Stimulated activated CD8-positive, alpha-beta memory T cell treated with anti-CD3 and anti-CD28 coated beads, Interleukin-2, amount 100 ng/mL, for 48 hours (primary cell): ENCODE measurements at regions not wholly inside any gene's neighbourhood (a gene's known extent, or its start where the extent isn't known, plus 50 kb on each side); places are given as distances from the start of the nearest gene placed in this dataset.
"Not testable (repeated sequence)": the region's sequence is repeated elsewhere in the genome, so short reads cannot be mapped to it uniquely, and the experiment has no call there.

Source experiments
- DNase-seq, 2 donors: peaks; one replicate each; pipeline ENCODE4 v3.0.0-alpha.2; 2020; ENCODE audit warnings: low read depth in 2 of 2

DNA sequence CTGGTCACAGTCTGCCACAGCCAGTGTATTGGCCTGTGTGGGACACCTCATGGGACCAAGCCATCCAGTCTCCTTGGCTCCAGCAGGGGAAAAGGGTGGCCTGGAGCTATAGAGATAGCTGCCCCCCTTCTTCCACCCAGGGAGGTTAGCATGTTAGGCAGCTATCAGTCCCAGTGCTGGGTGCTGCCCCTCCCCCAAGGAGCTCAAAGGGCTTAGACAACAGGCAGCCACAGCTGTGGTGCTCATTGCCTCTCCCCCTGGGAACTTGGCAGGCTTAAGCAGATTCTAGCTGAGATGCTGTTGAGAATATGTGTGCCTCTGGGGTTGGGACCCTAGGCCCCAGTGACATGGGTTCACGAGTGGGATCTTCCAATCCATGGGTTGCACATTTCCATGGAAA, 226.0 kb upstream of the PTGER4 start:
- no peak for DNase-seq

DNA sequence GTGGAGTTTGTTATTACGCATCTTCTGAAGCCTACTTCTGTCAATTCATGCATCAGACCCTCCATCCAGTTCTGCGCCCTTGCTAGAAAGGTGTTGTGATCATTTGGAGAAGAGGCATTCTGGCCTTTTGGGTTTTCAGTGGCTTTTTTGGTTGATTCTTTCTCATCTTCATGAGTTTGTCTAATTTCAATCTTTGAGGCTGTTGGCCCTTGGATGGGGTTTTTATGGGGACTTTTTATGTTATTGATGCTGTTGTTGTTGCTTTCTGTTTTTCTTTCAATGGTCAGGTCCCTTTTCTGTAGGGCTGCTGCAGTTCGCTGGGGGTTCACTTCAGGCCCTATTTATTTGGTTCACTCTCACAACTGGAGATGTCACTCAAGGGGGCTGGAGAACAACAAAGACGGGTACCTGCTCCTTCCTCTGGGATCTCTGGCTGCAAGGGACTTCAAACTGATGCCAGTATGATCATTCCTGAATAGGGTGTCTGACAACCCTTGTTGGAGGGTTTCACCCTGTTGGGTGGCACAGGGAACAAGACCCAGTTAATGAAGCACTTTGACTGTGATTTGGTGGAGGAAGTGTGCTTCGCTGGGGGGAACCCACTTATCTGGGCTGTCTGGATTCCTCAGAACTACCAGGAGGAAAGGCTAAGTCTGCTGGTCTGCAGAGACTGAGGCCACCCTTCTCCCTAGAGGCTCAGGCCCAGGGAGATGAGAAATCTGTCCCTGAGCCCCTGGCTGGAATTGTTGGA, 226.7 kb upstream of the PTGER4 start:
- DNase-seq: no peak

DNA sequence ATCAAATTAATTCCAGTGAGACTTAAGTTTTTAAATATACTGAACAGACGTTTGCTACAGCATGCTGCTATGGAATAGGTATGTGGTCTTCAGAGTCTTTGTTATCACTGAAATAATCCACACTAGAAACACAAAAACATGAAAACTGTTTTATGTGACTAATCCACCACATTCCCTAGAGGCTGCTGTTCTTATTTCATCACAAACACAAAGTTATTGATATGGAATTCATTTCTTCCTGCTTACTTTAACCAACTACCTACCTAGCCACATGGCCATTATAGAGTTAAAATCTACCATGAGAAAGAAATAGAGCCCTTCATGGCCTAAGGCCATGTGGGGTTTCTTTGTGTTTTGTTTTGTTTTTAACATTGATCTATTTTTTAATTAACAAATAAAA, 232.3 kb upstream of the PTGER4 start:
- DNase-seq: no peak

DNA sequence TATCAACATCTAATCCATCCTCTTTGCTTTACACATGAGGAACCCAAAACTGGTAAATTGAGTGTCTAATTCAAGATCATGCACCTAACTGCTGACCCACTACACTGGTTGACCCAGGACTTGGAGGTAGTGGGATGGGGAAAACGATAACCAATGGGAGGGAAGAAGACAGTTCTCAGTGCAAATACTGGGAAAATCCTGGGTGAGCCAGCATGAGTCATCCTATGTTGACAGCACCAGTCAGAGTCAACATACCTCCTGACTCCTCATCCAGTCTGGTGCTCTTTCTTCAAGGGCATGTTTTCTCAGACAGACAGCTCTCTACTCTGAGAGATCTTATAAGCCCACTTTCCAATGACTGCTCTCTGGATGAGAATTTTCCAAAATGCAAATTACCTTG, 232.8 kb upstream of the PTGER4 start:
- DNase-seq: no peak

DNA sequence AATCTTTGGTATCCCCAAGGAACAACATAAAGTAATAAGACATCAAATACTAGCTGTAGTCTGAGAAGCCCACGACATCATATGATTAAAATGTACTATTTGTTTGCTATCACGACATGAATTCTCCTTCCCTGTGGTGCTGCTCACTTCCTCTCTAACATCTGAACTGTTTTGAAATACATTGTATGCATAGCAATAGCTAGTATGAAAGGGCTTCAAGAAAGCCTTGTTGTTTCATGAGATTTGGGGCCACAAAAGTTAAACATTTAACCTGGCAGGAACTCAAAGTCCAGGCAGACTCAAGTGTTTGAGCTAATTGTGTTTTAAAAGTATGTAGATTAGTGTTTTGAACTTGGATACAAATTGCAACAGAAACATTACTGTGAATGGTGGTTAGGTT, 237.4 kb upstream of the PTGER4 start:
- DNase-seq: no peak

DNA sequence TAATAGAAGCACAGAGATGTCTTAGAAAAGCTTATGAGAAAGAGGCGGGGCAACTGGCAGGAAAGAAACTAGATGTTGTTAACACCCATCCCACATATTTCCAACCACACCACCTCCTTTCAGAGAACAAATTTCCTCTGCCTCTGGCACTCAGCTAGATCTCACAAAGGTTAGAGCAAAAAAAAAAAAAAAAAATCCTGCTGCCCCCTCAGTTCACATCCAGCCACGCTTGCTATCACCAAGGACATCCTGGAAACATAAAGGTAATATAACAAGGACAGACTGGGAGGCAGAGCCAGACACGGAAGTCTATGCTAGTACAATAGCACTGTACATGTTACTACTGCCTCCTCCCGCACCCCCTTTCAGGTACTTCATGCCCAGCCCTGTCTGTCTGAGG, 238.0 kb upstream of the PTGER4 start:
- DNase-seq: no peak

DNA sequence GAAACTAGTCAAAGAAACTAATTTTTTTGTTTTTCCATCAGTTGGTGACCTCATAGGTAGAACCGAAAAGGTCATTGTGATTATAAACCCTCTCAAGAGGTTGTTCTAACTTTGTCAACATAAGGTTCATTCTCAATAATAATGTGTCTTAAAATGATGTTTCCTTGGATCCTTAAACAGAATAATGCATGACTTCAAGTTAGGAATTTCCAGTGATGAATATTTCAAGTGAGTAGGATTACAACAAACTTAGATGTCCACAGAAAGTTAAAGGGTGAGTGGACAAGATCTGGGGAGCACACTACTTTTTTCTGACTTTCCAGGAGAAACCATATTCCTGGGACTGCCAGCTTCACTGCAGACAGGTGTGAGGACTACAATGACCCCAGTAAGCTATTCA, 239.0 kb upstream of the PTGER4 start:
- DNase-seq: no peak

DNA sequence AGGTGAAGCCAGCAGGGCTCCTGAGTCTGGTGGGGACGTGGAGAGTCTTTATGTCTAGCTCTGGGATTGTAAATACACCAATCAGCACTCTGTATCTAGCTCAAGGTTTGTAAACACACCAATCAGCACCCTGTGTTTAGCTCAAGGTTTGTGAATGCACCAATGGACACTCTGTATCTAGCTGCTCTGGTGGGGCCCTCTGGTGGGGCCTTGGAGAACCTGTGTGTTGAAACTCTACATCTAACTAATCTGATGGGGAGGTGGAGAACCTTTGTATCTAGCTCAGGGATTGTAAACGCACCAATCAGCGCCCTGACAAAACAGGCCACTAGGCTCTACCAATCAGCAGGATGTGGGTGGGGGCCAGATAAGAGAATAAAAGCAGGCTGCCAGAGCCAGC, 240.6 kb upstream of the PTGER4 start:
- DNase-seq: not testable (repeated sequence)

DNA sequence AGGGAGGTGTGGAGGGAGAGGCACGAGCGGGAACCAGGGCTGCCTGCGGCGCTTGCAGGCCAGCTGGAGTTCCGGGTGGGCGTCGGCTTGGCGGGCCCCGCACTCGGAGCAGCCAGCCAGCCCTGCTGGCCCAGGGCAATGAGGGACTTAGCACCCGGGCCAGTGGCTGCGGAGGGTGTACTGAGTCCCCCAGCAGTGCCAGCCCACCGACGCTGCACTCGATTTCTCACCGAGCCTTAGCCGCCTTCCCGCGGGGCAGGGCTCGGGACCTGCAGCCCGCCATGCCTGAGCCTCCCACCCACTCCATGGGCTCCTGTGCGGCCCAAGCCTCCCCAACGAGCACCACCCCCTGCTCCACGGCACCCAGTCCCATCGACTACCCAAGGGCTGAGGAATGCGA, 241.1 kb upstream of the PTGER4 start:
- not testable (repeated sequence) for DNase-seq

DNA sequence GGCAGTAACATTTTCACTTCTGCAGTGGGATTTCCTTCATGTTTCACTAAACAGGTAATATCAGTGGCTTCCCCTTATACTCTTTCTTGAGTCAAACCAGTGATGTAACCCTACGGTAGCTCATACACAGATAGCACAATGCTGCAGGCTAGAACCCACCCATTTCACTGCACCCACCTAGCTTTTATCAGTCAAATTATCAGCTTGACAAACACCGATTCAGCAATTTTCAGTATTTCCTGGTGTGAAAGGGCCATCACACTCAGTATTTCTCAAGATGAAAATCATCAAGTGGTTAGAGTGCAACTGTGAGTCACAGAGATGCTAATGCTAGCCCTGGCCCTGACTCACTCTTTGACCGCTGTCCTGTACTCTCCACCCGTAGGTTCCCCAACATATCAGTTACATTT, 242.3 kb upstream of the PTGER4 start:
- peak in 1 of 2 donors; percentile 37 for DNase-seq

DNA sequence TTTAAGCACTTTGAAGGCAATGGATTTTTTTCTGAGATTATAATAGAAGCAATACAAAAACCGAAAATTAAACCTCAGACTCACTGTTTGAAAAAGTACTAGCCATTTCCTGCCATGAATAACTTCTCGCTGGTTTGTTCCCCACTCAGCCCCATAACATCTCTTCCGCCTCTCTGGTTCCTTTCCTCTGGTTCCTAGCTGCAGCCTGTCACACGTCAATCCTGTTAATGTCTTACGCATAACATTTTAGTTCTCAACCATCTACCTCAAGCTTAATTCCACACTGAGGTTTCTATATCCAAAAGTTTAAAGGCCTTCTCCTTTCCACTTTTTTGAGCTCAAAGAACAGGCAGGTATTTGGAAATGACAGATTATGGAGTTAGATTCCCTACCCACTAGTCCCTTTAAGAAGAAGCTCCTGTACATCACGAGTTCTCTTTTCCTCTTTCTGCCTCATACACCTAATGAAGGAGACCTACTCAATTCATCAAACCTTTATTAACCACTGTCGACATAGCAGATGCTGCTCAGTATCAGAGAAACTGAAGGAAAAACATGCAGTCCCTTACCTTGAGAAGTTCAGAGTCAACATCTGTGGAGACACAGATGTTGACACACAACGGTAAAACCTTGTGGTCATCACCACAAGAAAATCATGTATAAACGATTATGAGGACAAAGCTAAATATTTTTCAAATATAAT, 243.0 kb upstream of the PTGER4 start:
- no peak for DNase-seq

DNA sequence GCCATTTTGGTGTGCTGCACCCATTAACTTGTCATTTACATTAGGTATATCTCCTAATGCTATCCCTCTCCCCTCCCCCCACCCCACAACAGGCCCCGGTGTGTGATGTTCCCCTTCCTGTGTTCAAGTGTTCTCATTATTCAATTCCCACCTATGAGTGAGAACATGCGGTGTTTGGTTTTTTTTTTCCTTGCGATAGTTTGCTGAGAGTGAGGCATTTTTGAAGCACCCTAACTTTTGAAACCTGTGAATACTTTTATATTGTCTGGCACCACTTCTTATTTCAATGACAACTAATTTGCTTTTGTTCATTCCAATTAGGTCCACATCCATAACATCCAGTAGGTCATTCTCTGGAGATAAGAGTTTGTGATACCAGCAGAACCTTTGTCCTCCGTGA, 244.0 kb upstream of the PTGER4 start:
- not testable (repeated sequence) for DNase-seq

DNA sequence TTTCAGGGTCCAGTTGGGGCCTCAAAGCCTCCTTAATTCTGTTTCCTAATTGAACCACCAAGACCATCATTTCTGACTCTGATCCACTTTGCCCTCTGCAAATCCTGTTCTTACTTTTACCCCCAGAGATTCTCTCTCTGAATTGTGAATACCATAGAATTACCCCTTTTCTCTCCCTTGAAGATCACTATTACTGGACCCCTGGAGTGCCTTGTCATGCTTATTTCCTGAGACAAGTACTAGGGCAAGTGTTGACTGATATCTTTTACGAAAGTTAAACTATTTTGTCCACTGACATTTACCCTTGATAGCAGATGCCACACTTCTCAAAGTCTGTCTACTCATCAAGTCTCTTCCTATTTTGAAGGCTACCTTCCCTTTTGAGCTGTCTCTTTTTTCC, 246.9 kb upstream of the PTGER4 start:
- DNase-seq: no peak

DNA sequence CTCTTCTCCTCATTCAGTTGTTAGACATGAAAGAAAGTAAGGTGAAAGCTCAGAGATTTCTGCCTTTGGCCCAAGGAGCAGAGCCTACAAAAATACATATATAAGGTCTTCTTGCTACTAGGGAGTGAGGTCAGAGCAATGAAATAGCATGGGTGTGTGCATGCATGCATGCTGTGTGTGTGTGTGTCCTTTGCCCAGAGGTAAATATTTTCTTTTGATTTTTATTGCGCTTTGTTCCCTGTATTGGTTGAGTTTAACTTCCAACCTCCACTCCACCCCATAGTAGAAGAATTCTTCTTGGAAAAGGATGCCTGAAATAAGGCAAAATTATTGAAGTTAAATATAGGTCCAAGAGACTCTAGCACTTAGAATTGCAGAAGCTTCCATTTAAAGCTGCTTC, 248.0 kb upstream of the PTGER4 start:
- DNase-seq: no peak

DNA sequence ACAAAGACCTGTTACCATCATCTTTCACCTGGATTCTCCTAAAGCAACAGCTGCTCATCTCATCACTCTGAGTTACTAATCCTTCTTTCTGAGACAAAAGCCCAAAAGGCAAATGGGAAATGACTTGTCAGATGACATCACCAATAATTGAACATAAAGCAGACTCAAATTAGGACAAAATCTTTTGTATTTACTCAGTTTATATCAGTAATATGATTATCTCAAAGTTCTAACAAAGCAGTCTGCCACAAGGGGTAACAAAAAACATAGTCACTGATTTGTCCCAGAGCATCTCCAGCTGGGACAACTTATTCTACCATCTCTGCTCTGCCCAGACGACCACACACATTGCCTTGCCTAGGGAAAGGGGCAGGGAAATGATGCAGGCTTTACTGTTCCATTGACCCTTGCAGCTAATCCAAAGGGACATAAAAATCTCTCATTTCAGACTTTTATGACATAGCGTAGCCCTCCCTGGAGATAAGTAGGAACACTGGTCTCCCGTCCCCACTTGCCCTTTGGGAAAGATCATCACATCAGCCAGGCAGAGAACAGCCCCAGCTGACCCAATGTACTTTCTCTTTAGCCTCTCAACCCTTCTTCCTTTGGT, 249.5 kb upstream of the PTGER4 start:
- DNase-seq: no peak

DNA sequence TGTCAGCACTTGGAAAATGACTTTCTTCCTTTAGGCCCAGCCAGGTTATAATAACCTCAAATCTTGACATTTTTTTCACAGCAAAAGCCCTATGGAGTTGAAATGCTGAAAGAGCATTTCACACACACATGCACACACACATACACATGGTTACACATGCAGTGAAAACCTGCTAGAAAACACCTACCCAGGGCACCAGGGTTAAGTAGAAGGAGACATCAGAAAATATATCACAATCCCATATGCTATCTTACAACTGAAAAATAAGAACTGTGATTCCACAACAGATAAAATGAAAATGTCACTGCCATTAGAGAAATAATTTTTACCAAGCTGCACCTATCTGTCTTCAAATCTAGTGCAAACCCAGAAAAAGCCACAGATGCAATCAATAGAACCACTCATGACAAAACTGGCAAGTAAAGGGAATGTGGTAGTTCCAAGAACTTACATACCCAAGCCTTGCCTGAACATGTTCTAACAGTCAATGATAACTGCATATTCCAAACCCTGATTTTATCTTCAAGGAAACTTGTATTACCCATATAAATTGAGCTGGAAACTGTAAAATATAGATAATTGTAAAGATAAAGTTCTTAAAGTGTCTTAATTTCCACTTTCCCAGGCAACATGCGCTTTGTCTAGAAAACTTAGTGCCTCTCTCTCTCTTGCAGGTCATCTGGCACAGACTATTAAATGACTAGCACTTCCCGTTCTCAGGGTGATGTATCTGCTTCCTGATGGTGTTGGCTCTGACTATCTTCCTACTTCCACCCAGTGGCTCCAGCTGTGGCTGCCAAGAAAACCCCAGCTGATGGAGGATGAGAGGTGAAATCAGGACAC, 250.2 kb upstream of the PTGER4 start:
- DNase-seq: no peak

DNA sequence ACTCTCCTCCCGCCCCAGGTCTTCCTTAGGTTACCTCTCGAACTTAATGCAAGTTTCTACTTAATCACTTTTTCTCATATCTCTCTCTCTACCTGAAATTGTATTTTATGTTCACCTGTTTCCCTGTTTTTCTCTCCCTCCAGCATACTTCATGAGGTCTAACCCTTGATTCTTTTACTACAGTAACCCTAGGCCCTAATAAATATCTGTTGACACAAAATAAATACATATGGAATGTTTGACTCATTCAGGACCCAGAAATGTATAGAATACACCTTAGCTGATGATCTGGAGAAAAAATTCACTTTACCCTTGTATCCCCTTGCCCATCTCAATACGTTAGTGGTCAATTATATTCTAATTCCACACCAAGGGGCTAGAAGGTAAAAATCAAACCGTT, 250.9 kb upstream of the PTGER4 start:
- DNase-seq: no peak

DNA sequence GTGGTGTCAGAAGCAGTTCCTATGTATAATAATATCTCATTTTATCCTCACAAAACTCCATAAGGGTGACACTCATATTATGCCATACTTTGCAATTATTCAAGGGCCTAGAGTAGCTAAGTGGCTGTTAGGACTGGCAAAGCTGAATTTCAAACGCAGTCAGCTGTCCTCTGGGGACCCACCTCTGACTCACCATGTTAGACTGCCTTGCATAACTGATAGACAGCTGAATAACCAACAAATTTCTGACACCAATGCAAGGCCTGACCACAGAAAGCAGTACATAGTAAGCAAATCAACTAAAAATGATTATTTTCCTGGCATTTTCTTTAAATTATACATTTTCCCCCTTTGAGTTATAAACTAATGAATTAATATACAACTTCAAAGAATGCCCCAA, 251.6 kb upstream of the PTGER4 start:
- no peak for DNase-seq

DNA sequence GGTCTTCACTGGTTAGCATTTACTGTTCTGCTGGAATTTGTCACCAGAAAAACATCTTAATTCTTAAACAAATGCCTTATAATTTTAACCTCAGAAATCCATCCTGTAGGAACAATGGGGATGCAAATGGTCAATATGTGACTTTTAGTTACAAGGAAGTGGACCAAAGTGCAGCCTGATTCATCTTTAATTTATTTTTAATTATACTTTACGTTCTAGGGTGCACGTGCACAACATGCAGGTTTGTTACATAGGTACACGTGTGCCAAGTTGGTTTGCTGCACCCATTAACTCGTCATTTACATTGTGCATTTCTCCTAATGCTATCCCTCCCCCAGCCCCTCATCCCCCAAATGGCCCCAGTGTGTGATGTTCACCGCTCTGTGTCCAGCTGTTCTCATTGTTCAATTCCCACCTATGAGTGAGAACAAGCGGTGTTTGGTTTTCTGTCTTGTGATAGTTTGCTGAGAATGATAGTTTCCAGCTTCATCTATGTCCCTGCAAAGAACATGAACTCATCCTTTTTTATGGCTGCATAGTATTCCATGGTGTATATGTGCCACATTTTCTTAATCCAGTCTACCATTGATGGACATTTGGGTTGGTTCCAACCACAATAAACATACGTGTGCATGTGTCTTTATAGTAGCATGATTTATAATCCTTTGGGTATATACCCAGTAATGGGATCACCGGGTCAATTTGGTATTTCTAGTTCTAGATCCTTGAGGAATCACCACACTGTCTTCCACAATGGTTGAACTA, 262.5 kb upstream of the PTGER4 start:
- not testable (repeated sequence) for DNase-seq

DNA sequence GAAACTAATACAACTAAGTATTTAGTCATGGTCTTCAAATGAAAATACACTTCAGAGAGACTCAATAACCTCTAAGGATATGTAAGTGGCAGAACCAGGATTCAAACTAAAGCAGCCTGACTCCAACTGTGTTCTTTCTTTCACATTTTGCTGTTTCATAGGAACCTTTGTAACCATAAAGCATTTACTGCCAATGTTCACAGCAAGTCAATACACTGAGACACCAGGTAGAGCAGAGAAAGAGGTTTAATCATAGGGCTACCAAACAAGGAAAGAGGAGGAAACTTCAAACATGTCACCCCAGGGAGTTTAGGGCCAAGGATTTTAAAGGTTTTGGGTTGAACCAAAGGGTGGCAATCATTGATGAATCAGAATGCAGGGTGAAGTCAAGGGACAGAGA, 263.1 kb upstream of the PTGER4 start:
- no peak for DNase-seq

DNA sequence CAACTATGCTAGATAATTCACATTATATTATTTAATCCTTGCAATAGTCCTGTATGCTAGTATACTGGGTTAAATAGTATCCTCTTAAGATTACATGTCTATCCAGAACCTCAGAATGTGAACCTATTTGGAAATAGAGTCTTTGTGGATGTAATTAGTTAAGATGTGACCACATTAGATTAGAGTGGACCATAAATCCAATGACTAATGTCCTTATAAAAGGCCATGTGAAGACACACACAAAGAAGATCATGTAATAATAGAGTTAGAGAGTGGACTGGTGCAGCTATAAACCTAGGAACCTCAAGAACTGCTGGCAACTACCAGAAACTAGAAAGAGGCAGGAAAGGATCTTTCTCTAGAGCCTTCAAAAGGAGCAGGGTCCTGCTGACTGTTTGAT, 263.6 kb upstream of the PTGER4 start:
- no peak for DNase-seq

DNA sequence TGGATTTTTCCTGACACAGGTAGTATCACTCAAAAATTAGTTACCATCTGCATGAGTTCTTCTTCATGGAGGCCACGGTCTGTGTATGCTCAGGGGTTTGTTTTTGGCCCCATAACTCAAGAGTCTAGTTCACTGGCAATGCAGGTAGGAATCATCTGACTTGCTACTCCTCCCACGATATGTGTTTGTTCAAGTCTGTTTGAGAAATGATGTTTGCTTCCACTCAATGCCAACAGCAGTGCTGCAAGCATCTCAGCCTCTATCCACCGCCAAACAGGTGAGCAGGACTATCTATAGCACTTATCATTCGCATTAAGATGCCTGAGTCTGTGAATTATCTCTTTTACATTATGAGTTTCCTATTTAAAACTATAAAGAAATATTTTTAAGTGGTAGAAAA, 264.8 kb upstream of the PTGER4 start:
- DNase-seq: no peak
